Prostate gland (tissue), 2 donors: ENCODE measurements at regions not wholly inside any gene's neighbourhood (a gene's known extent, or its start where the extent isn't known, plus 50 kb on each side); places are given as distances from the start of the nearest gene placed in this dataset.

Experiments used
- CTCF ChIP-seq, 4 experiments: fragments of 200-600 bp in 2 of 4; fragments of 450-650 bp in 2 of 4; sonication (generic) in 2 of 4; IDR thresholded peaks; 1 replicate in 3 of 4; 2 replicates in 1 of 4; pipeline ENCODE4 v1.5.1; 2016 to 2019; ENCODE audit warnings: antibody characterized with exemption in 4 of 4, mild to moderate bottlenecking in 2 of 4, moderate library complexity in 2 of 4
- POLR2A ChIP-seq: fragments of 450-650 bp; IDR thresholded peaks from one replicate; pipeline ENCODE4 v1.6.1; 2016; ENCODE audit warnings: antibody characterized with exemption, mild to moderate bottlenecking
- POLR2AphosphoS5 ChIP-seq: sonication (generic); formaldehyde crosslinking; IDR thresholded peaks from one replicate; pipeline ENCODE4 v1.6.1; 2017; ENCODE audit warnings: antibody characterized with exemption

- TF ChIP-seq CTCF (IDR thresholded peaks at IDR 0.05) (no peak), POLR2A (no peak), POLR2AphosphoS5 (no peak)
These were observed 92.6 kb upstream of the PRKD1 start for GRCh38 chr14:30020271-30020670.
